GM23248 (cell line): ENCODE measurements at regions not wholly inside any gene's neighbourhood (a gene's known extent, or its start where the extent isn't known, plus 50 kb on each side); places are given as distances from the start of the nearest gene placed in this dataset.

Experiments used
- DNase-seq: peaks from one replicate; pipeline ENCODE4 v3.0.0-alpha.2; 2015
- H2AFZ ChIP-seq: fragments of 200-600 bp; sonication (generic); 2 replicates; pipeline ENCODE4 v1.6.1; 2016; ENCODE audit warnings: antibody characterized with exemption
- H3F3A ChIP-seq: fragments of 200-600 bp; sonication (generic); 2 replicates; pipeline ENCODE4 v1.6.1; 2016; ENCODE audit warnings: mild to moderate bottlenecking, antibody characterized with exemption, mixed run types; ENCODE audit not compliant: insufficient read depth
- H3K27ac ChIP-seq: fragments of 200-600 bp; sonication (generic); 2 replicates; pipeline ENCODE4 v1.5.1; 2016; ENCODE audit warnings: mild to moderate bottlenecking
- H3K27me3 ChIP-seq: fragments of 200-600 bp; sonication (generic); replicated peaks from 2 replicates; pipeline ENCODE4 v1.6.1; 2016; ENCODE audit warnings: mild to moderate bottlenecking; ENCODE audit not compliant: insufficient read depth
- H3K36me3 ChIP-seq: fragments of 200-600 bp; sonication (generic); 2 replicates; pipeline ENCODE4 v1.6.1; 2016; ENCODE audit warnings: low read depth, mild to moderate bottlenecking
- H3K4me1 ChIP-seq: fragments of 200-600 bp; sonication (generic); 2 replicates; pipeline ENCODE4 v1.6.1; 2016; ENCODE audit warnings: mild to moderate bottlenecking; ENCODE audit not compliant: insufficient read depth
- H3K4me2 ChIP-seq: fragments of 200-600 bp; sonication (generic); one replicate; pipeline ENCODE4 v1.6.1; 2016; ENCODE audit warnings: mild to moderate bottlenecking; ENCODE audit not compliant: unreplicated experiment
- H3K4me3 ChIP-seq: fragments of 200-600 bp; sonication (generic); 2 replicates; pipeline ENCODE4 v1.5.1; 2016; ENCODE audit warnings: mild to moderate bottlenecking
- H3K79me2 ChIP-seq: fragments of 200-600 bp; sonication (generic); 2 replicates; pipeline ENCODE4 v1.6.1; 2016; ENCODE audit warnings: mild to moderate bottlenecking; ENCODE audit not compliant: insufficient read depth
- H3K9ac ChIP-seq: fragments of 200-600 bp; sonication (generic); 2 replicates; pipeline ENCODE4 v1.6.1; 2016; ENCODE audit warnings: mild to moderate bottlenecking
- H3K9me2 ChIP-seq: fragments of 200-600 bp; sonication (generic); 2 replicates; pipeline ENCODE4 v1.6.1; 2016; ENCODE audit warnings: mixed run types, mild to moderate bottlenecking, moderate library complexity; ENCODE audit not compliant: insufficient read depth
- H3K9me3 ChIP-seq: fragments of 200-600 bp; sonication (generic); one replicate; pipeline ENCODE4 v1.6.1; 2017; ENCODE audit warnings: low read depth
- H4K20me1 ChIP-seq: fragments of 200-600 bp; sonication (generic); 2 replicates; pipeline ENCODE4 v1.6.0; 2016; ENCODE audit not compliant: insufficient read depth
- EZH2 ChIP-seq: fragments of 200-600 bp; sonication (generic); IDR thresholded peaks from 2 replicates; pipeline ENCODE4 v1.6.1; 2018; ENCODE audit warnings: antibody characterized with exemption, mild to moderate bottlenecking; ENCODE audit not compliant: insufficient read depth, poor library complexity, severe bottlenecking
- EZH2phosphoT487 ChIP-seq: fragments of 200-600 bp; sonication (generic); IDR thresholded peaks from 2 replicates; pipeline ENCODE4 v1.6.1; 2018; ENCODE audit warnings: antibody characterized with exemption, moderate library complexity, mild to moderate bottlenecking, low read depth; ENCODE audit not compliant: insufficient read depth
- WGBS, 2 experiments: methylation state at CpG; one replicate each; pipeline ENCODE4 v1.1.6; 2015 to 2017; ENCODE audit warnings: low lambda C conversion rate in 2 of 2, low coverage in 1 of 2; ENCODE audit errors: missing lambda C conversion rate in 2 of 2; 5-methylcytosine and 5-hydroxymethylcytosine counted together
- in situ Hi-C: fragments of 300-500 bp; cut with MboI; formaldehyde crosslinking; loops from 2 replicates; pipeline ENCODE4 v1.15.0; 2020

- TF ChIP-seq EZH2phosphoT487 (no peak), EZH2 (no peak)
- H3K4me2 ChIP-seq, result no peak overlapping the region
- DNase-seq, result no peak
- 23 to 26% methylated on average over 8 of the region's 8 CpGs for whole genome bisulfite sequencing, 2 experiments
- H2AFZ ChIP-seq, result no peak overlapping the region
- in situ Hi-C loops, result no loop called here
- no peaks in the 10 kb centered on the region for H3K4me1 ChIP-seq
- no peak overlapping the region for H3K4me3 ChIP-seq
- no peak overlapping the region for H3K9ac ChIP-seq
- peaks cover 46% of the 10 kb centered on the region for H3K27me3 ChIP-seq
- H3K36me3 ChIP-seq, result no peaks in the 10 kb centered on the region
- no peaks in the 10 kb centered on the region for H3F3A ChIP-seq
- H3K9me3 ChIP-seq, result no peaks in the 10 kb centered on the region
- no peaks in the 10 kb centered on the region for H4K20me1 ChIP-seq
- no peaks in the 10 kb centered on the region for H3K79me2 ChIP-seq
- H3K9me2 ChIP-seq, result no peaks in the 10 kb centered on the region
- H3K27ac ChIP-seq, result no peak overlapping the region
These were observed 203.8 kb downstream of the MYLK4 start for GRCh38 chr6:2546901-2547300.

GRCh38 chr6:2545383-2546038 lies 205.2 kb downstream of the MYLK4 start:
- H3K36me3 ChIP-seq, result no peaks in the 10 kb centered on the region
- no peaks in the 10 kb centered on the region for H3K9me2 ChIP-seq
- in situ Hi-C loops, result no loop called here
- no peak overlapping the region for H3K4me3 ChIP-seq
- no peak overlapping the region for H3K4me2 ChIP-seq
- no peaks in the 10 kb centered on the region for H4K20me1 ChIP-seq
- TF ChIP-seq EZH2 (no peak), EZH2phosphoT487 (no peak)
- DNase-seq, result no peak
- peaks cover 54% of the 10 kb centered on the region for H3K27me3 ChIP-seq
- no peaks in the 10 kb centered on the region for H3K79me2 ChIP-seq
- H3F3A ChIP-seq, result no peaks in the 10 kb centered on the region
- H3K4me1 ChIP-seq, result no peaks in the 10 kb centered on the region
- no peak overlapping the region for H3K27ac ChIP-seq
- WGBS, 2 experiments, result 28 to 34% methylated on average over 6 of the region's 6 CpGs
- no peaks in the 10 kb centered on the region for H3K9me3 ChIP-seq
- no peak overlapping the region for H2AFZ ChIP-seq
- no peak overlapping the region for H3K9ac ChIP-seq

GRCh38 chr6:2543321-2543720 lies 207.4 kb downstream of the MYLK4 start:
- Histone ChIP-seq H3K36me3 (no peaks in the 10 kb centered on the region), H2AFZ (no peak overlapping the region), H3K79me2 (no peaks in the 10 kb centered on the region), H3K9me3 (no peaks in the 10 kb centered on the region), H4K20me1 (no peaks in the 10 kb centered on the region), H3K27me3 (peaks cover 52% of the 10 kb centered on the region), H3K9ac (no peak overlapping the region), H3K4me2 (no peak overlapping the region), H3F3A (no peaks in the 10 kb centered on the region), H3K4me3 (no peak overlapping the region), H3K27ac (no peak overlapping the region), H3K9me2 (no peaks in the 10 kb centered on the region), H3K4me1 (no peaks in the 10 kb centered on the region)
- TF ChIP-seq EZH2phosphoT487, result no peak
- no peak for TF ChIP-seq EZH2
- no peak for DNase-seq
- in situ Hi-C loops, result no loop called here
- 16 to 17% methylated on average over 2 of the region's 2 CpGs for WGBS, 2 experiments

DNA sequence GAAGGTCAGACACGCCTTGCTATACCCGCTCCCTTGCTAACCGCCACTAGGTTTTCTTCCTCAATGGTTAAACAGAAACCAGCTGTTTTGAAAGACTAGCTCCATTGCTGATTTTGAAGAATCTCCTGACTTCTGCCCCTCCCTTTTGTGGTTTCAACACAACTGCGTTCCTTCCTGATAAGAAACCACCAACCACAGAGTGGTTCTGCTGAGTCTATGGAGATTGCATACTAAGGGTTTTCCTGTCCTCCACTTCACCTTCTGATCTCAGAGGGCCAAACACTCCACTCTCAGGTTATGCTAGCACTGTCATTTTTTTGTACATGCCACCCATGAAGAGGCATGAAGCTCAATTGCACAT lies 207.9 kb downstream of the MYLK4 start:
- Histone ChIP-seq H3K36me3 (no peaks in the 10 kb centered on the region), H3K9ac (no peak overlapping the region), H3K9me2 (no peaks in the 10 kb centered on the region), H4K20me1 (no peaks in the 10 kb centered on the region), H3K4me2 (no peak overlapping the region), H3K27ac (no peak overlapping the region), H3K79me2 (no peaks in the 10 kb centered on the region), H3F3A (no peaks in the 10 kb centered on the region), H3K27me3 (peaks cover 55% of the 10 kb centered on the region), H3K4me1 (no peaks in the 10 kb centered on the region), H2AFZ (no peak overlapping the region), H3K9me3 (no peaks in the 10 kb centered on the region), H3K4me3 (no peak overlapping the region)
- TF ChIP-seq EZH2phosphoT487 (no peak), EZH2 (no peak)
- WGBS, 2 experiments, result 61 to 63% methylated on average over 4 of the region's 4 CpGs
- in situ Hi-C loops, result no loop called here
- DNase-seq, result peak; percentile 30
